ENCODE measurements at regions not wholly inside any gene's neighbourhood (a gene's known extent, or its start where the extent isn't known, plus 50 kb on each side); places are given as distances from the start of the nearest gene placed in this dataset.

GRCh38 chr16:76654088-76654820 is 377.1 kb downstream of the CNTNAP4 start:
- TF ChIP-seq CTCF (IDR thresholded peaks at IDR 0.05; ENCODE audit: insufficient read depth, low read depth, low read length) = no peak
- no peak for TF ChIP-seq EZH2 (IDR thresholded peaks at IDR 0.05; ENCODE audit: insufficient read depth, low read length)

Measured in astrocyte (in vitro differentiated cells and primary cell).